IMR-90 (cell line): ENCODE measurements at regions not wholly inside any gene's neighbourhood (a gene's known extent, or its start where the extent isn't known, plus 50 kb on each side); places are given as distances from the start of the nearest gene placed in this dataset.

ENCODE experiments used
- CEBPB ChIP-seq: IDR thresholded peaks from 2 replicates; pipeline ENCODE4 v1.6.1; 2012; ENCODE audit warnings: low read depth, low read length, improper control_type of control experiment
- FOS ChIP-seq: fragments of 150-350 bp; IDR thresholded peaks from 2 replicates; pipeline ENCODE4 v1.6.1; 2016; ENCODE audit warnings: low read depth, low read length
- POLR2A ChIP-seq: IDR thresholded peaks from 2 replicates; pipeline ENCODE4 v1.6.1; 2012; ENCODE audit warnings: mild to moderate bottlenecking, low read depth, low read length
- TF ChIP-seq, protein P1 (sequence below): conservative IDR thresholded peaks from 2 replicates; pipeline ENCODE4 v1.5.1; 2012; ENCODE audit warnings: mild to moderate bottlenecking, low read depth, low read length, improper control_type of control experiment

- TF ChIP-seq, protein P1, sequence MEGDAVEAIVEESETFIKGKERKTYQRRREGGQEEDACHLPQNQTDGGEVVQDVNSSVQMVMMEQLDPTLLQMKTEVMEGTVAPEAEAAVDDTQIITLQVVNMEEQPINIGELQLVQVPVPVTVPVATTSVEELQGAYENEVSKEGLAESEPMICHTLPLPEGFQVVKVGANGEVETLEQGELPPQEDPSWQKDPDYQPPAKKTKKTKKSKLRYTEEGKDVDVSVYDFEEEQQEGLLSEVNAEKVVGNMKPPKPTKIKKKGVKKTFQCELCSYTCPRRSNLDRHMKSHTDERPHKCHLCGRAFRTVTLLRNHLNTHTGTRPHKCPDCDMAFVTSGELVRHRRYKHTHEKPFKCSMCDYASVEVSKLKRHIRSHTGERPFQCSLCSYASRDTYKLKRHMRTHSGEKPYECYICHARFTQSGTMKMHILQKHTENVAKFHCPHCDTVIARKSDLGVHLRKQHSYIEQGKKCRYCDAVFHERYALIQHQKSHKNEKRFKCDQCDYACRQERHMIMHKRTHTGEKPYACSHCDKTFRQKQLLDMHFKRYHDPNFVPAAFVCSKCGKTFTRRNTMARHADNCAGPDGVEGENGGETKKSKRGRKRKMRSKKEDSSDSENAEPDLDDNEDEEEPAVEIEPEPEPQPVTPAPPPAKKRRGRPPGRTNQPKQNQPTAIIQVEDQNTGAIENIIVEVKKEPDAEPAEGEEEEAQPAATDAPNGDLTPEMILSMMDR: no peak
- TF ChIP-seq POLR2A (no peak), CEBPB (no peak), FOS (no peak)
Observed at GRCh38 chr14:40204441-40205175, 772.4 kb upstream of the FBXO33 start.
